ENCODE measurements at regions not wholly inside any gene's neighbourhood (a gene's known extent, or its start where the extent isn't known, plus 50 kb on each side); places are given as distances from the start of the nearest gene placed in this dataset.

GRCh38 chr3:6392123-6392522 lies 468.8 kb upstream of the GRM7 start:
- TF ChIP-seq POLR2AphosphoS5 (IDR thresholded peaks at IDR 0.05) (no peak), POLR2A (IDR thresholded peaks at IDR 0.05) (no peak), EP300 (IDR thresholded peaks at IDR 0.05) (no peak)
- TF ChIP-seq, protein P1, sequence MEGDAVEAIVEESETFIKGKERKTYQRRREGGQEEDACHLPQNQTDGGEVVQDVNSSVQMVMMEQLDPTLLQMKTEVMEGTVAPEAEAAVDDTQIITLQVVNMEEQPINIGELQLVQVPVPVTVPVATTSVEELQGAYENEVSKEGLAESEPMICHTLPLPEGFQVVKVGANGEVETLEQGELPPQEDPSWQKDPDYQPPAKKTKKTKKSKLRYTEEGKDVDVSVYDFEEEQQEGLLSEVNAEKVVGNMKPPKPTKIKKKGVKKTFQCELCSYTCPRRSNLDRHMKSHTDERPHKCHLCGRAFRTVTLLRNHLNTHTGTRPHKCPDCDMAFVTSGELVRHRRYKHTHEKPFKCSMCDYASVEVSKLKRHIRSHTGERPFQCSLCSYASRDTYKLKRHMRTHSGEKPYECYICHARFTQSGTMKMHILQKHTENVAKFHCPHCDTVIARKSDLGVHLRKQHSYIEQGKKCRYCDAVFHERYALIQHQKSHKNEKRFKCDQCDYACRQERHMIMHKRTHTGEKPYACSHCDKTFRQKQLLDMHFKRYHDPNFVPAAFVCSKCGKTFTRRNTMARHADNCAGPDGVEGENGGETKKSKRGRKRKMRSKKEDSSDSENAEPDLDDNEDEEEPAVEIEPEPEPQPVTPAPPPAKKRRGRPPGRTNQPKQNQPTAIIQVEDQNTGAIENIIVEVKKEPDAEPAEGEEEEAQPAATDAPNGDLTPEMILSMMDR (IDR thresholded peaks at IDR 0.05), result no peak
